MV-4-11 (cell line): ENCODE measurements at regions not wholly inside any gene's neighbourhood (a gene's known extent, or its start where the extent isn't known, plus 50 kb on each side); places are given as distances from the start of the nearest gene placed in this dataset.
"Not testable (repeated sequence)": the region's sequence is repeated elsewhere in the genome, so short reads cannot be mapped to it uniquely, and the experiment has no call there.

Source experiments
- DNase-seq: peaks from one replicate; lab custom pipeline; 2025; lab: John Stamatoyannopoulos, UW

DNA sequence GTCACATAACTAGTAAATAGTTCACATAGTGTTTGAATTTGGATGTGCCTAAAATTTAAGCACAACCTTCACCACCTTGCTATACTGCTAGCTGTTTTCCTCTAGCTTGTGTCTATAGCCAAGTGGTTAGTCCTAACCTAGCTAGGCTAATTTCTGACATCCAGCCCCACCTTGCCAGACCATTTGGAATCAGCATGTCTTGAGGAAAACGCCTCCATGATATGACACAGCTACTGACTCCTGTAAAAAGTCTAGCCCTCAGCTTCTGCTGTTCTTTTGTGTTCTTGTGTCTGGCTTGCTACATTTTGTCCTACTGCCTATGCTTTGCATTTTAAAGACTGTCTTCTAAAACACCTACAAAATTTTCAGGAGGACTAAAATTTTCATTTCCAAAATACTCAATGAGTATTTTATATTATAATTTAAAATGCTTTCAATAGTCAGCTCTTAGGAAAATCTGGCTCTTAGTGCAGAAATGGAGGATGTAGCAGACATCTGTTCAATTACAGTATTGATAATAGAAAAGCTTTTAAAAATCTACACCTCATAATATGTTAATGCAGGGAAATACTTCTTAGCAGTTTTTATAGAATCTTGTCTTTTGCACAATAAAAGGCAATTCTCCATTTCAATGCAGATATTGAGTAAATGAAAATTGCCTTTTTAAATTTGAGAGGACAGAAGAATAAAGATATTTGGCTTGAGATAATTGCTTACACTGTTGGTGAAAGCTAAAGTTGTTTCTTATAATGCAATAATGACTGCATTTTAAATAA is 160.8 kb upstream of the APP start:
- DNase-seq = no peak

DNA sequence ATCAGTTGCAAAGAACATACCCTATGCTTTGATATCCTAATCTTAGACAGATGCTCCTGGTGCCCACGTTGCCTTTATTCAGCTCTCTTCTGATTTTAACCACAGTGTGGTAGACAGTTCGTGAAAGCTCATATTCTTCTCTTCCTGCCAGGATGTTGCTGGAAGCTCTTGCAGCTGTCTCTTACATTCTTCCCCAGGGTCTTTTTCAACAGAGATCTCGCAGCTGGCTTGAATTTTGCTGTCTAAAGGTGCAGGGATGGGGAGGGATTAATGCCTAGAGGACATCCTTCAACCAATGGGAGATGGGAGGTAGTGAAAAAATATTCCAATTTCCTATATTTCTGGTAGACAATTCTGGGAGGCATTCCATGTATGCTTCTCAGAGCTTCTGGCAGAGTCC is 150.0 kb upstream of the APP start:
- no peak for DNase-seq

DNA sequence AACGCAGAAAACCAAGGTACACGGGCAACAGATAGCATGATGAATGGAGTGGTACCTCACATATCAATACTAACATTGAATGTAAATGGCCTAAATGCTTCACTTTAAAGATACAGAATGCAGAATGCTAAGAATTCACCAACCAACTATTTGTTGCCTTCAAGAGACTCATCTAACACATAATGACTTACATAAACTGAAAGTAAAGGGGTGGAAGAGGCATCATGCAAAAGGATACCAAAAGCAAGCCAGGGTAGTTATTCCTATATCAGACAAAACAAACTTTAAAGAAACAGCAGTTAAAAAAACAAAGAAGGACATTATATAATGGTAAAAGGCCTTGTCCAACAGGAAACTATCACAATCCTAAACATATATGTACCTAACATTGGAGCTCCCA is 137.1 kb upstream of the APP start:
- no peak for DNase-seq

DNA sequence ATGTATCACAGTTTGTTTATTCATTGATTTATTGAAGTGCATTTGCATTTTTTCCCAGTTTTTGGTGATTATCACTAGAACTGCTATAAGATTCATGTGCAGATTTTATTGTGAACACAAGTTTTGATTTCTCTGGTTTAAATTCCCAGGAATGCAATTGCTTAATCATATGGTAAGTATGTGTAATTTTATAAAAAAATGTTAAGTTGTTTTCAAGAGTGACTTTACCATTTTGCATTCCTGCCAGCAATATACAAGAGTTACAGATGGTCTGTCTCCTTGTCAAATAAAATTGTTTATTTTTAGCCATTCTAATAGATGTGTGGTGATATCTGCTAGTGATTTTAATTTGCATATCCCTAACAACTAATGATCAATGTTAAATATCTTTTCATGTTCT is 127.3 kb upstream of the APP start:
- DNase-seq = no peak

DNA sequence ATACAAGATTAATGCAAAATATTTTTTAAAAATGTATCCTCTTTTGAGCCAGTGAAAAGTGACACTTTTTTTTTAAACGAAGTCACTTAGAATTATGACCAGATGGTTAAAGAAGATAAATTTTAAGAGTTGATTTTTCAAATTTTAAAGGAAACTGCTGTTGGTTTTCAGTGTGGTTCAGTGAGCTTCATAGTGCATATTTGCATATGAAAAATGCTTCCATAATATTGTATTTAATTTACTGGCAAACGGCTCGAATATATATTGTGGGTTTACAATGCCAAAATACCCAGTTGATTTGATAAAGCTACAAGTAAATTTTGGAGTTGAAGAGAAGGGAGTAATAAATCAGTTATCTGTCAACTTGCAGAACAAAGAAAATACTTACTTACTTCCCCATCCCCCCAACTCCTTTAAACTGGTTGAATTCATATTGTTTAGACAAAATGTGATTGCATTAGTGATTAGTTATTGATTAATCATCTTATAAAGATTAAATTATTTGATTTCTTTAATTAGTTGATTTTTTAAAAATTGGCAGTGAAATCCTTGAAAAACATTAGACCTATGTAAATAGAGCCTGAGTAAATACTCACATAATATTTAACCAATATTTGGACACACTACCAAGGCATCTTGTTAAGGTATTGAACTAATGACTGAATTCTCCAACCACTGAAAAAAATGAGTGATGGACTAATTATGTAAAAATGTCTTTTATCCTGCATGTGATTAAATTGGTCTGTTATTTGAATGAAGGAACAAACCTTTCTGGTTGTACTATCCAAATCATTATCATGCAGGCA is 122.8 kb upstream of the APP start:
- DNase-seq = no peak

DNA sequence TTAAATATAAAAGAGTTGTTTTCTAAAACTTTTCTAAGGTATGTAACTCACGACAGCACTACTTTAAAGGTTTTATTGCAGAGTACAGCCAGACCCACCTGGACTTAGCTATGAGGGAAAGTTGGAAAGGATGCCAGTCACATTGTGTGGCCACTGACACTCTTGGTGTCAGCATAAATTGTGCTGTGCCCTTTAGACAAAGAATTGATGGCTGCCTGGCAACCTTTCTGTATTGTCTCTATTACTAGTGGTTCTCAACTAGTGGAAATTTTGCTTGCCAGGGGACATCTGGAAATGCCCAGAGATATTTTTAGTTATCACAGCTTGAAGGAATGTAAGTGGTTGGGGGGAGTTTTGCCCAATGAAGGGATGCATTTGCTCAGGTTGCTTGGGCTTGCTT is 117.5 kb upstream of the APP start:
- DNase-seq = no peak

DNA sequence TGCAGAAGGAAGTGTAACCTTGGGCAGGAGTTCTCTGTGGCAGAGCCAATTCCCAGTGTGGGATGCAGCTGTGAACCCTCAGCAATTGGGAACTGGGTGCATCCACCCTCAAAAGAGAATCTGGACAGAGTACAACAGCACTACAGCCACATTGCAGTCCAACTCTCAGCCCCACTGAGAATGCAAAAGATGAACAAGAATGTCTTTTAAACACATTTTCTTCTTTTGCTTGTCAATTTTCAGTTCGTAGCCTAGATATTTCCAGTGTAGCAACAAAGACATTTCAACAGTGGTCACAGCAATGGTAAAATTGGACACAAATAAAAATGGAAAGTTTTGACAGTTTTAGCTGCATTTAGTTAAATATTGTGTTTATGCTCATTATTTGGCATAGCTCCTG is 114.0 kb upstream of the APP start:
- no peak for DNase-seq

DNA sequence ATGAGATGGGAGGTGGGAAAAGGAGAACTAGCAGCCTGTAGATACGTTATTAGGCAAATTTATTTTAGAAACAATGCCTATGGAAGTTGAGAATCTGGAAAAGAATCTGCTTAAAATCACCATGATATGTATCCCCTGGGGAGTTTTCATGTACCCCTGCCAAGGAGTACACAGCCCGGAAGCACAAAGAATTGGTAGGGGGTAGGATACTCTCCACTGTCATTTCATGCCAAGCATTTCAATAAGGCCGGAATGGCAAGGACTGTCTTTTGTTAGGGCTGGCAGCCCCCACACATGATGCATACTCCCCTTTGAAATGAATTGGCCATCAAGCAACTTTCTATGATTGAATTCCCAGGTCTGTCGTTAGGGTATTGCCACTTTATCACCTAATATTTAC is 111.5 kb upstream of the APP start:
- DNase-seq = no peak

DNA sequence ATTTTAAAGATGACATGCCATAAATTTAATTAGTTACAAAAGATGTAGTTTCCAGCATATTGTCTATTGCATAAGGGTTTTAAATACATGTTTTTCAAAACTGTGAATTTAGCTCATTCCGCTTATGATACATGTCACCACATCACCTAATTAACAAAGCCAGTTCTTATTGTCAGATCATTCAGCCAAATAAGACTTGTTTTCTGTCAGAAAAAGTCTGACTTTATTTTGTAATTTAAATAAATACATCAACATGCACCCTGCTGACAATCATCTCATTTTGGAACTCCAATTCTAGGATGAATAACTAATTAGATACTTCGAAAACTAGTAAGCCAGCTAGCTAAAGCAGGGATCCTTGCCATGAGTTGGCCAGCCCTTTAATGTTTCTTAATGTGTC is 110.9 kb upstream of the APP start:
- no peak for DNase-seq

DNA sequence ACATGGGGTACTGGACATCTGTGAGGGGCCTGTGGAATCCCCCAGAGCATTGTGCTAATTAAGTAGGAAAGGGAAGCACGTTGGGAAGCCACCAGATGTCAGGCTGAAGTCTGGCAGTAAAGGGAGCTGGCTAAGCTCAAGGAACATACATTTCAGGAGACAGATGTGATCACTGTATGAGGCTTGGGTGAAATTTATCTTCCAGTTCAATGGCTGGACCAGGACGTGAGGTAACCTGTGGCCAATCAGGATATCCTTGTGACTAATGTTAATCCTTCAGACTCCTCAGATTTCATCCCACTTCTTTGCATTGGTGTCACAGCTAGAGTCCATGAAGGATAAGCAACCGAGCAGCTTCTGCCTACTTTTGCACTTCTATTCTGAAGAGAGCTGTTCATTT is 110.2 kb upstream of the APP start:
- no peak for DNase-seq

DNA sequence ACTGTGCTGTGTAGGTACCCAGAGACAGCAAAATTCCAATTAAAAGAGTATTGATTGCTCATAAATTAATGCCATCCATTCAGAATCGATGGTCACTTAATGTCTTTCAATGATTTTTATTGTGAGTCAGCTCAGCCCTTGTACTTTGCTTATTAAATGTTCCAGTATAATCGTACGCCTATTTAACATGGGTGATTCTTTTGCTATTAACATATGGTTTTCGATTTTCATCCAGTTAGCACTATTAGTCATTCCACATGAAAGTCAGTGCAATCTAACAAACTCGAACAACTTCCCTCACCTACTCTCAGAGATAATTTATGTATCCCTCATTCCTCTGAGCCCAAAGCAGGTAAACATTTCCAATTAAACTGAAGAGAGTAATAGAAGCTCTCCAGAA is 109.6 kb upstream of the APP start:
- DNase-seq = no peak

DNA sequence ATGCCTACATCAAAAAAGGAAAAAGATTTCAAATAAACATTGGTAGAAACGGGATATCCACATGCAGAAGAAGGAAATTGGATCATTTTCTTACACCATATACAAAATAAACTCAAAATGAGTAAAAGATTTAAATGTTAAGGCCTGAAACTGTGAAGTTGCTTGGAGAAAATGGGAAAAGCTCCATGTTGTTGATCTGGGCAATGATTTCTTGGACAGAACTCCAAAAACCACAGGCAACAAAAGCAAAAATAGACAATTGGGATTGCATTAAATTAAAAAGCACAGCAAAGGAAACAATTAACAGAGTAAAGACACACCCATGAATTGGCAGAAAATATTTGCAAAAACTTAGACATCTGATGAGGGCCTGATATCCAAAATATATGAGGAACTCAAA is 105.2 kb upstream of the APP start:
- DNase-seq = no peak

DNA sequence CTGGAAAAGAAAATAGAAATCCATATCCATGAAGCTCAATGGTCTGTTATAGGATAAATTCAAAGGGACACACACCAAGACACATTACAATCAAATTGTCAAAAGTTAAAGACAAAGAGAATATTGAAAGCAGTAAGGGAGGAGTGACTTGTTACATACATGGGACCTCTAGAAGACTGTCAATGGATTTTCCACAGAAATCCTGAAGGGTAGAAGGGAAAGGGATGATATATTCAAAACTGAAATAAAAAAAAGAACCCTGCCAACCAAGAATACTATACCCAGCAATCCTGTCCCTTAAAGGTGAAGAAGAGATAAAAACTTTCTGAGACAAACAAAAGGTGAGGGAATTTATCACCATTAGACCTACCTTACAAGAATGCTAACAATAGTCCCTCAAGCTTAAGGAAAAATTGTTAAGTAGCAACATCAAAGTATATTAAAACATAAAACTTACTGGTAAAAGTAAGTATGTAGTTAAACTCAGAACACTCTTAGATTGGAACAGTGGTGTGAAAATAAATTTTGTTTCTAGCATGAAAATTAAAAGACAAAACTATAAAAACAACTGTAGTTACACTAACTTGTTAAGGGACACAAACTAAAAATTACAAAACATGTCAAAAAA is 103.2 kb upstream of the APP start:
- no peak for DNase-seq

DNA sequence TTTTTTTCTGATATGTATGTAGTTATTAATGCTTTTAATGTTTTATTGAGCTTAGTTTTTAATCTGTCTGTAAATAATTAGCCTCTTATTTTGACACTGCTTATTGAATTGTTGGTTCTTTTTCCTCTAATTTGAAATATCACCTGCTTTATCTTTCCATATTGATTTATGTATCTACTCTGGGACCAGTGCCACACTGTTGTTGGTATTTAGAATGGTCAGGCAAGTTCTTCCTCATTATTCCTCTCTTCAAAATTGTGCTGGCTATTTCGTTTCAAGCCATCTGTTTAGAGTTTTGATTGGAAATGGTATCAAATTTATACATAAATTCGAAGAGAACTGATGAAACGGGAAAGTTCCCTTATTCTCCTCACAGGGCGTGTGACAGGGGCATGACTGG is 96.8 kb upstream of the APP start:
- DNase-seq = no peak

DNA sequence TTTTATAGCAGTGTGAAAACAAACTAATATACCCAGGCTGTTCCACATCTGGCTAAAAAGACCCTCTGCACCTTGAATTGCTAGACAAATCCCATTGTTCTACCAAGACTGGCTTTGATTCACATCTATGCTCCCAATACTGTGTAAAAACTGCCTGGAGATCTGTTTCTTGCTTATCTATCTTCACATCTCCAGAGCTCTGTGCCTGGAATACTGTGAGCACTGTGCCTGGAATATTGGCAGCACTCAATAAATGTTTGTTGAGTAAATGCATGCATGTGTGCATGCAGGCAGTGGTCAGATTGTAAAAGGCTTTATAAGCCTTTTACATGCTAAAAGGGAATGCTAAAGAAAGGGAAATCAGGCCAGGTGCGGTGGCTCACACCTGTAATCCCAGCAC is 75.5 kb upstream of the APP start:
- no peak for DNase-seq

DNA sequence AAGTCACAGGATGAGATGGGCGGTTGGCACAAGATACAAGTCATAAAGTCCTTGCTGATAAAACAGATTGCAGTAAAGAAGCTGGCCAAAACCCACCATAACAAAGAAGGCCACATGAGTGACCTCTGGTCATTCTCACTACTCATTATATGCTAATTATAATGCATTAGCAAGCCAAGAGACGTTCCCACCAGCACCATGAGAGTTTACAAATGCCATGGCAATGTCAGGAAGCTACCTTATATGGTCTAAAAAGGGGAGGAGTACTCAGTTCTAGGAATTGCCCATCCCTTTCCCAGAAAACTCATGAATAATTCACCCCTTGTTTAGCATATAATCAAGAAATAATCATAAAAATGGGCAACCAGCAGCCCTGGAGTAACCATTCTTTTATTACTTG is 74.9 kb upstream of the APP start:
- DNase-seq = no peak

DNA sequence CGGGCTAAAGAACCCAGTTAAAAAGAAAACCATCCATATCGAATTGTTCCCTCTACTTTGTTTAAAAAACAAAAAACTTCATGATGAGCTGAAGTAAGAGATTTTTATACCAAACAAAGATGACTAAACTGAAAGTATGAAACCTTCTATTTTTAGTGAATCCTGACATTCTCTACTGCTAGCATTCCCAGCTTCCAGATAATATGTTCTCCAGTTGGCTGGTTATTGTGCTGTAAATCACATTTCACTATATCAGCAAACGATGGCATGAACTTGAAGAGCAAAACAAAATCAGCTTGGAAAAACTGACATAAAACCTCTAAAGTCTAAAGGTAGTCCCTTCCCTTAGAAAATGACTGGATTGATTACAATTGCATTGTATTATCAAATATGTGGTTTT is 68.1 kb upstream of the APP start:
- DNase-seq = no peak

DNA sequence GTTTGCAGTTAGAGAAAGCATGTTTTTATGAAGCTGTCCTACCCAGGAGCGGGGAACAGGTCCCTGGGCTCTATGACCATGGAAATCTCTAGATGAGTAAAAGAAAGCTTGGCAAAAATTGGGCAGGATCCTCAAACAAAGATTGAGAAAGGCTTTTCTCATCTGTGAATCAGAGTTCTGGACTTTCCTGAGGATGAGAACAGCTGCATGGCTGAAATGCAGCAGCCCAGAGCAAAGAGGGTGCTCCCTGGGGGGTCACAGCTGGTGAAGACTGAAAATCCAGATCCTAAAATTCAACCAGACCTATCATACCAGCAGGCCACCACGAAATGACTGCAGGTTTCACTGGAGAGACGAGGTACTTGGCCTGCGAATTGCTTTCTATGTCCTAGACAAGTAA is 65.7 kb upstream of the APP start:
- no peak for DNase-seq

DNA sequence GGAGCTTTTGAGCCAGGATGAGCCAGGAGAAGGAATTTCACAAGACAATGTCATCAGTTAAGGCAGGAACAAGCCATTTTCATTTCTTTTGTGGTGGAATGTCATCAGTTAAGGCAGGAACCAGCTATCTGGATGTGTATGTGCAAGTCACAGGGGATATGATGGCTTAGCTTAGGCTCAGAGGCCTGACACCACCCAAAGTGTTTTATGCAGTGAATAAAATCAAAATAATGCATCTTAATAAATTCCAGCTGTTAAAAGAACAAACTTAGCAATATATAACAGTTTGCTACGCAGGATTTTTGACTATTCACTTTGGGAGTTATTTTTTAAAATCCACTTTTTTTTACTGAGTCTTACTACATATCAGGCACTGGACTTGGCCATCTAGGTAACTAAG is 62.7 kb upstream of the APP start:
- not testable (repeated sequence) for DNase-seq

DNA sequence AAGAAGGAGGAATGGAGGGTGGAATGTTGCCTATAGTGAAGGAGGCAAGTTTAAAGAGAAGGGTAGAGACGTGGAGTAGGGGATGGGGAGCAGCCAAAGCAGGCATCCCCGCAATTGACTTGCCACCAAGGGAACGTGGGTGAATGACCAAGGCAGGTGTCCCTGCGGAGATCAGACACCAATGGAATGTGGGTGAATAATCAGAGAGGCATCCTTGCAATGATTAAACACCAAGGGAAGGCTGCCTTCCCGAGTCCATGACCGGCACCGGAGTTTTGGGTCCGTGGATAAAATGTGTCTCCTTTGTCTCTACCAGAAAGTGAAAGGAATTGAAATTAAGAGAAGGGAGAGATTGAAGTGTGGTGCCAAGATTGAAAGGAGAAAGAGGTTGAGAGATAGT is 61.9 kb upstream of the APP start:
- not testable (repeated sequence) for DNase-seq

DNA sequence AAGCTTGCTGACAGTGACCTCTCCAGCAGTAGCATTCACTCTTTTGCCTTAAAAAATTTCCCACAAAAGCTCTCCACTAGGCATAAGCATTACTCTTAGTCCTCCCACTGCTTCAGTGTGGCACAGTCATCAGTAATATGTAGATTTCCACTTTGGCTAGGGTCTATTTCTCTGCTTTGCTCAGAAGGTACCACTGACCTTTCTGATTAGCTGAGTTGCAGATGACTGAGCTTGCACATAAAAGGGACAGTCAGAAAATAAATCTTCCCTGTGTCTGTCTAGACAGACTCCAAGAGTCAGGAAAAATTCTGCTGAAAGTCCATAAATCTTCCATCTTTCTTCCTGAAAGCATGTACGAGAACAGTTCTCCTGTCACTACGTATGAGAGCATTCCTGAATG is 56.6 kb upstream of the APP start:
- no peak for DNase-seq

DNA sequence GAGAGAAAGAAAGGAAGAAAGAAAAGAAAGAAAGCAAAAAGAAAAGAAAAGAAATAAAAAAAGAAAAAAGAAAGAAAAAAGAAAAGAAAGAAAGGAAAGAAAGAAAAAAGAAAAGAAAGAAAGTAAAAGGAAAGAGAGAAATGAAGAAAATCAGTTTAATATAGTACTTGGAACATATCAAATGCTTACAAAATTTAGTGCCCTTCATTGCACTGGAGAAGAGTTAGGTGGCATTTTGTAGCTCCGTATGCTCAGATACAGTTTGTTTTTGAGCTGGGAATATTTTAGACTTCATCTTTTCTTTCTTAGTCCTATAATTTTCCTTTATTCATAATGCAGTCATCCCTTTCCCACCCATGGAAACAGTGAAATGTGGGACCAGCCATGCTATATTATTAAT is 56.2 kb upstream of the APP start:
- DNase-seq = no peak

DNA sequence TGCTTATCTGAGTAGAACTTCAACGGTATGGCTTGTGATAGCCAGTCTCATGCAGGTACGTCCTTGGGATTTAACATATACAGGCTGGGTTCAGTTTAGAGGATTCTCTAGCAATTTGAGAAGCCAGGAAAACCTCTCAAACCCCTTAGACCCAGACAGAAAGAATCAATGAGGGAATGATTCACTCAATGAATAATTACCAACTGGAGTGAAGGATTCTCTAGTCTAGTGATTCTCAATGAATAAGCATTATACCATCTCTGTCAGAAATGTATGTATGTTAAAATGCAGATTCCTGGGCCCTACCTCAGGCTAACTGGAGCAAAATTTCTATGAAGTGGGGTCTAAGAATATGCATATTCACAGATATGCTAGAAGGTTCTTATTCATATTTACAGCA is 54.5 kb upstream of the APP start:
- DNase-seq = no peak
